ENCODE measurements at regions not wholly inside any gene's neighbourhood (a gene's known extent, or its start where the extent isn't known, plus 50 kb on each side); places are given as distances from the start of the nearest gene placed in this dataset.
"Not testable (repeated sequence)": the region's sequence is repeated elsewhere in the genome, so short reads cannot be mapped to it uniquely, and the experiment has no call there.

DNA sequence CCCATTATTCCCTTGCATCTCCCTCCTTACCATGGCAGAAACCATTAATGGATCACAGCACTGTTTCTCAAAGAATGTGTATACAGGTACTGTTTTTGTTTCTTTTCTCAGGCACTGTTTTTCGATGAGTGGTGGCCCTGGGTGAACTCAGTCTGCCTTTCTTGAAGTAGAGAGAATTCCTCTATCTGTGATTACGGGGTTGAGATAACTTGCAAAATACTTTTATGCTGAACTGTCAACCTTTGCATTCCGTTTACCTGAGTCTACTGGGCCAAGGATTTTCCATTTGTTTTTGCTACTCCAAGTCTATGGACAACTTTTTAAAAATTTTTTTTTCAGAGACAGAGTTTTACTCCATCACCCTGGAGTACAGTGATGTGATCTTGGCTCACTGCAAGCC, 82.7 kb upstream of the CLINT1 start:
- DNase-seq (ENCODE audit: low read depth): no peak

DNA sequence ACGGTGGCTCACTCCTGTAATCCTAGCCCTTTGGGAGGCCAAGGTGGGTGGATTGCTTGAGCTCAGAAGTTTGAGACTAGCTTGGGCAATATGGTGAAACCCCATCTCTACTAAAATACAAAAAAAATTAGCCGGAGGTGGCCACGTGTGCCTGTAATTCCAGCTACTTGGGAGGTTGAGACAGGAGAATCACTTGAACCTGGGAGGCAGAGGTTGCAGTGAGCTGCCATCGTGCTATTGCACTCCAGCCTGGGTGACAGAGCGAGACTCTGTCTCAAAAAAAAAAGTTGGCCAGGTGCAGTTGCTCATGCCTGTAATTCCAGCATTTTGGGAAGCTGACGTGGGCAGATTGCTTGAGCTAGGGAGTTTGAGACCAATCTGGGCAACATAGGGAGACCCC, 79.2 kb upstream of the CLINT1 start:
- not testable (repeated sequence) for DNase-seq (ENCODE audit: low read depth)

DNA sequence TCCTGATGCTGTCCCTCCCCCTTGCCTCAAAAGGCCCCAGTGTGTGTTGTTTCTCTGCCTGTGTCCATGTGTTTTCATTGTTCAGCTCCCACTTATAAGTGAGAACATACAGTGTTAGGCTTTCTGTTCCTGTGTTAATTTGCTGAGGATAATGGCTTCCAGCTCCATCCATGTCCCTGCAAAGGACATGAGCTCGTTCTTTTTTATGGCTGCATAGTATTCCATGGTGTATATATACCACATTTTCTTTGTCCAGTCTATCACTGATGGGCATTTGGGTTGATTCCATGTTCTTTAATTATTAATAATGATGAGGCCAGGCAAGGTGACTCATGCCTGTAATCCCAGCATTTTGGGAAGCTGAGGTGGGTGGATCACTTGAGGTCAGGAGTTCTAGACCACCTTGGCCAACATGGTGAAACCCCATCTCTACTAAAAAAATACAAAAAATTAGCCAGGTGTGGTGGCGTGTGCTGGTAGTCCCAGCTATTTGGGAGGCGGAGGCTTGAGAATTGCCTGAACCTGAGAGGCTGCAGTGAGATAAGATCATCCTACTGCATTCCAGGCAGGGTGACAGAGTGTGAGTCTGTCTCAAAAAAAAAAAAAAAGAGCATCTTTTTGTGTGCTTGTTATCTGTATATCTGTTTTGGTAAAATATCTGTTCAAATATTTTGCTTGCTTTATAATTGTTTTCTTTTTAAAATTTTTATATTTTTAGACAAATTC, 78.0 kb upstream of the CLINT1 start:
- not testable (repeated sequence) for DNase-seq (ENCODE audit: low read depth)

DNA sequence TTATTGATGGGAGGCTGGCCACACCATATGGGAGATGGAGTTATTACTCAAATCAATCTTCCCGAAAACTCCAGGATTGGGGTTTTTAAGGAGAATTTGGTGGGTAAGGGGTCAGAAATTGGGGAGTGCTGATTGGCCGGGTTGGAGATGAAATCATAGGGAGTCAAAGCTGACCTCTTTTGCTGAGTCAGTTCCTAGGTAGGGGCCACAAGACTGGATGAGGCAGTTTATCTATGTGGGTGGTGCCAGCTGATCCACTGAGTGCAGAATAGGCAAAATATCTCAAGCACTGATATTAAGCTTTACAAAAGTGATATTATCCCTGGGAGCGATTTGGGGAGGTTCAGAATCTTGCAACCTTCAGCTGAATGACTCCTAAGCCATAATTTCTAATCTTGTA, 75.7 kb upstream of the CLINT1 start:
- no peak for DNase-seq (ENCODE audit: low read depth)

DNA sequence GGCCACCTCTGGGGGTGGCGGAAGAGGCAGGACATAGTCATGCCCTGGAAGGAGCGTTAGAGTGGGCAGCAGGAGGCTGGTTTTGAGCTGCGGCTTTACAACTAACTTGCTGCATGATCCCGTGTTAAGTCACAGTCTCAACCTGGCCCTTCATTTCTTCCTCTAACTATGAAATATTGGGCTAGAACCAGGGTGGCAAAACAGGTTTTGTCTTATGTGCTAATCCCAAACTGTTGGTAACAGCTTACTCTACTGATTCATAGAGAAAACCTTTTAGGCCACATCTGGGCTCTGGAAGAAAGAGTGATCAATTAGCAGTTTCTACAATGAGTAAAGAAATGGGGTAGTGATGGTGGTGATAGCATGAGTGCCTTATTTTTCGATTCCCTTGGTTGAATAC, 74.1 kb upstream of the CLINT1 start:
- no peak for DNase-seq (ENCODE audit: low read depth)

DNA sequence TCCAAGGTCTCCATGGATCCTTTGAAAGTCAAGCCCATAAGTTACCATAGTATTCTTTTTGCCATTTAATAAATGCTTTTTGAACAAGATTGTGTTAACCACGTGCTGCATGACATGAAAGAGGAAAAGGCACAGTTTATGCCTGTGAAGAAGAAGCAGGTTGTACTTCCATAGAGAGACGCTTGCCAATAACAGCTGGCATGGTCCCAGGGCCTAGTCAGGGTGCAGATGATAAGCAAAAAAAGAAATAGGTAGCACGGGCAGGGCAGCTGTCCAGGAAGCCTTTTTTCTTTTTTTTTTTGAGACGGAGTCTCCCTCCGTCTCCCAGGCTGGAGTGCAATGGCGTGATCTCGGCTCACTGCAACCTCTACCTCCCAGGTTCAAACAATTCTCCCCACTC, 71.8 kb upstream of the CLINT1 start:
- no peak for DNase-seq (ENCODE audit: low read depth)

DNA sequence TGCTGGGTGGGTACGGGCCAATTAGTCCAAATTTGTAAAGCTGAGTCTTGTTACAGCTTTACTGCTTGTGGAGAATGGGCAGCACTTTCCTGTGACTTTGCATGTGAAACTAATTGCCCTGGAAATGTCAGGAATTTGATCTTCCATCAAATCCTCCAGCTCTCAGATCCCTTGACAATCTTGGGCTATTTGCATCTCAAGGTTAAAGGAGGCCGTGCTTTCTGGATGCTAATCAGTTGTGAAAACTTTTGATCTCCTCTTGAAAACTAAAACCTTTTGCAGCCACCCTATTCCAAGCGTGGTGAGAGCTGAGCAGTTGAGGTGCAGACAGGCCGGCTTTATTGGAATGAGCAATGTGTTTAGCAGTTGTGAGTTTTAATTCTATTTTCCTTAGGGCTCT, 68.0 kb upstream of the CLINT1 start:
- no peak for DNase-seq (ENCODE audit: low read depth)

DNA sequence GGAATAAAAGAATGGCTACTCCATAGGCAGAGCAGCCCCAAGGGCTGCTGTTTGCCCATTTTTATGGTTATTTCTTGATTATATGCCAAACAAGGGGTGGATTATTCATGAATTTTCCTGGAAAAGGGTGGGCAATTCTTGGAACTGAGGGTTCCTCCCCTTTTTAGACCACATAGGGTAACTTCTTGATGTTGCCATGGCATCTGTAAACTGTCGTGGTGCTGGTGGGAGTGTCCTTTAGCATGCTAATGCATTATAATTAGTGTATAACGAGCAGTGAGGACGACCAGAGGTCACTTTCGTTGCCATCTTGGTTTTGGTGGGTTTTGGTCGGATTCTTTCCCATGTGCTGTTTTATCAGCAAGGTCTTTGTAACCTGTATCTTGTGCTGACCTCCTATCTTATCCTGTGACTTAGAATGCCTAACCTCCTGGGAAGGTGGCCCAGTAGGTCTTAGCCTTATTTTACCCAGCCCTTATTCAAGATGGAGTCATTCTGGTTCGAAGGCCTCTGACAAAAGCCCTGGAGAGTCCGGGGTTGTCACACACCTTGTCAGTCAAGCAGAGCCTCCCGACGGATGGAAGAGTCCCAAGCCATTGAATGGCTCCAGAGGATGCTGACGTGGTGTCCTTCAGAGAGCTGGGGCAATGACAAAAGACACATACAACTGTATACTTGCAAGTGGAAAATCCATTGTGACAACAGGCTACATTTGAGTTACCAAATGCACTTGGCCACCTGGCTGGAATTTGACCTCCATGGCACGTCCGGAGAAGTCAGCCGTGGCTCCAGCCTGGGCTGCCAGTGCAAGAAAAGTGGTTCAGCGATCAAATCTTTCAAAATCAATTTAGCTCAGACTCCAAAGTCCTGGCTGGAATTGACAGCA, 67.1 kb upstream of the CLINT1 start:
- no peak for DNase-seq (ENCODE audit: low read depth)

DNA sequence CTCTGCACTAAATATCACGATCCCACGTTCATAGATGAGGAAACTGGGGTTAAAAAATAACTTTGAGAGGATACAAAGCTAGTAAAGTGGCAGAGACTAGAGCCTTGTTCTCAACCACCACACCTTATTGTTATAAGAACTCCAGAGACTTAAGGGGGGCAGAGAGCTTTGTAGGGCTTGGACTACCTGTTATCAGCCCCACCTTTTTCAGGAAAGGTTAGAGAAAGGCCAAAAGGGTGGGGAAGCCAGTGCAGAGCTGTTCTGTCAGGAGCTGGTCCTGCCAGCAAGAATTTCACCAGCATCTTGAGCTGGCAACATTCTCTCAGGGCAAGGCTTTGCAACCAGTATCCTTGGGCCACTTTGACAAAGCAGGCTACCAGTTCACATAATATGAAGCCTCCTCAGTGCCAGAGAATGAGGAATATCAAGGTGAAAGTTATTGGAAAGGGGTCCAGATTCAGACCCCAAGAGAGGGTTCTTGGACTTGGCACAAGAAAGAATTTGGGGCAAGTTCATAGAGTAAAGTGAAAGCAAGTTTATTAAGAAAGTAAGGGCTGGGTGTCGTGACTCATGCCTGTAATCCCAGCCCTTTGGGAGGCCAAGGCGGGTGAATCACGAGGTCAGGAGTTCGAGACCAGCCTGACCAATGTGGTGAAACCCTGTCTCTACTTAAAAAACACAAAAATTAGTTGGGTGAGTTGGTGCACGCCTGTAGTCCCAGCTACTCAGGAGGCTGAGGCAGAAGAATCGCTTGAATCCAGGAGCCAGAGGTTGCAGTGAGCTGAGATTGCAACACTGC, 66.2 kb upstream of the CLINT1 start:
- DNase-seq (ENCODE audit: low read depth): peak; percentile 10

DNA sequence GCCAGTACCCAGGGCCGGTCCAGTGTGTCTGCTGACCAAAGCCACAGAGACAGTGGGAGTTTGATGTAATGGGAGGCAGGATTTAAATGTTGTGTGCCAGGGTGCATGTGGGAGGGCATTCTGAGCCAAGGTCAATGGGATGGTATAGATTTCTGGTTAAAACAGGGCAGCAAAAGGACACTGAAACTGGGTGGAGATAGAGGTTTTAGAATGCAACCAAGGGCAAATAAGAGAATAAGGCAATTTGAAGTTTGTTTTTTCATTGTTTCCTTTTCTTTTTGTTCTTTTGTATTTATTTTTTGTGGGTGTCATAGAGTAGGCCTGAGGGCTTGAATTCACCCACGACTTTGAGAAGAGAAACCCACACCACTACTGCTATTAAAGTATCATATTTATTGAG, 65.5 kb upstream of the CLINT1 start:
- no peak for DNase-seq (ENCODE audit: low read depth)

DNA sequence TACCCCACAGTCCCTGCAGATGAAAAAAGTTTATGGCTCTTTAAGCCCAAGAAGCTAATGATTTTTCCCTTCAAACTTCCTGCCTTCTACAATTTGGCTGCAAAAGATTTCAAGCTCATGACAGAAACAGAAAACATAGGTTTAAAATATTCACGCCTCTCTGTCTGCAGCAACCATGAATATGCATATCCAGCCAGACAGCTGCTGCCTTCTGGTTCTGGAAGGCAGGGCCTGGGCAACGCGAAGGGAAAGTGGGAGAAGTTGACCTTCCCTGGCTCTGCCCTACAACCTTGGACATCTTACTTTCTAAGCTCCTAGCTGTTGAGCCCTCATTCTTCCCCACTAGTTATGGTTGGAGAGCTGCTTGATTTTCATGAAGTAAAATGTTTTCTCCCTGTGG, 64.8 kb upstream of the CLINT1 start:
- no peak for DNase-seq (ENCODE audit: low read depth)

DNA sequence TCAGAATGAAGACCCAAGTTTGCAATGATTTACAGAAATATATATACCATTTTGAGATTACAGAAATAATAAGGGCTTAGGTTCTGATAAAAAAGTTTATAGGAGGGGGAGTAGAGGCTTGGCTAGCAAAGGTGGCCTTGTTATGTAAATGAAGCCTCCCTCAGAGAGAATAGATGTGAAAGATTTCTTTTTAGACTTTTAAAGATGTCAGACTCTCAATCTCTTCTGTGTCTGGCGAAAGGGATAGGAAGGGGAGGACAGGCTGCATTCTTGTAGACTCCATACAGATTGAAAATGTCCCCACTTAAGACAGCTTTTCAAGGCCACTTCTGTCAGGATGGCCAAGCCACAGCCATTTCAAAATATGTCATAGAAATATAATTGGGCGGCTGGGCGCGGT, 63.1 kb upstream of the CLINT1 start:
- no peak for DNase-seq (ENCODE audit: low read depth)

DNA sequence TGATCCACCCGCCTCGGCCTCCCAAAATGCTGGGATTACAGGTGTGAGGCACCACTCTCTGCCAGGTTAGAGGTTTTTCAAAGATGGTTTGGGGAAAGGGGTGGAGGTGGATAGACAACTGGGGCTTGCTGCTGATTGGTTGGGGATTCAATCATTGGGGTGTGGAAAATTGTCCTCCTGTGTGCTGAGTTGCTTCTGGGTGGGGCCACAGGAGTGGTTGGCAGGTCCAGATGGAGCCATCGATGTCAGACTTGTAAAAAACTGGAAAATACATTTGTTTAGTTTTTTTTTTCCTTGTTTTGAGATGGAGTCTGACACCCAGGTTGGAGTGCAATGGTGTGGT, 61.9 kb upstream of the CLINT1 start:
- no peak for DNase-seq (ENCODE audit: low read depth)

DNA sequence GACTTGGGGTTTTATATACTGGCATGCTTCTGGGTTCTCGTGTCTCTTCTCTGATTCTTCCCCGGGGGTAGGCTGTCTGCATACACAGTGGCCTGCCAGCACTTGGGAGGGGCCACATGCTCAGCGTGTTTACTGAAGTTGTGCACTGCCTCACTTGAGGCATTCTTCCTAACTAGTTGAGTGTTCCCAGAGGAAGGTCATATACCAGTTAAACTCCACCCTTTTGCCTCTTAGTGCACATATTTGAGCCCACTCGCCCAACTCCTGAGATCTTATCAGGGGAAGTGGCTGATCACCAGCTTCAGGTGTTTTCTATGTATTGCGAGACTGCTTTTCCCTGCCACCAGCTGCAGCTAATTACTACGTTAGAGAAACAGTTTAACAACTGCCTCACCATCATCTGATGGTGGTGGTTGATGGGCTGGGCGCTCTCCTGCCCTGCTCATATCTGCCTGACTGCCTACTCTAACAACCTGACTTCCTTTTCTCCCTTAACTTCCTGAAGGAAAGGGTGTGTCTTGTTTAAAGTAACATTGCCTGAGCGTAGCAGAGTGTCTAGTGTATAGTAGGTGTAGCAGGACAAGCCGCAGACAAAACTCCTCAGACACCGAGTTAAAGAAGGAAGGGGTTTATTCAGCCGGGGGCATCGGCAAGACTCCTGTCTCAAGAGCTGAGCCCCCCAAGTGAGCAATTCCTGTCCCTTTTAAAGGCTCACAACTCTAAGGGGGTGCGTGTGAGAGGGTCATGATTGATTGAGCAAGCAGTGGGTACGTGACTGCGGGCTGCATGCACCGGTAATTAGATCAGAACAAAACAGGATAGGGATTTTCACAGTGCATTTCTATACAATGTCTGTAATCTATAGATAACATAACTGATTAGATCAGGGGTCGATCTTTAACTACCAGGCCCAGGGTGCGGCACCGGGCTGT, 60.1 kb upstream of the CLINT1 start:
- DNase-seq (ENCODE audit: low read depth): no peak

DNA sequence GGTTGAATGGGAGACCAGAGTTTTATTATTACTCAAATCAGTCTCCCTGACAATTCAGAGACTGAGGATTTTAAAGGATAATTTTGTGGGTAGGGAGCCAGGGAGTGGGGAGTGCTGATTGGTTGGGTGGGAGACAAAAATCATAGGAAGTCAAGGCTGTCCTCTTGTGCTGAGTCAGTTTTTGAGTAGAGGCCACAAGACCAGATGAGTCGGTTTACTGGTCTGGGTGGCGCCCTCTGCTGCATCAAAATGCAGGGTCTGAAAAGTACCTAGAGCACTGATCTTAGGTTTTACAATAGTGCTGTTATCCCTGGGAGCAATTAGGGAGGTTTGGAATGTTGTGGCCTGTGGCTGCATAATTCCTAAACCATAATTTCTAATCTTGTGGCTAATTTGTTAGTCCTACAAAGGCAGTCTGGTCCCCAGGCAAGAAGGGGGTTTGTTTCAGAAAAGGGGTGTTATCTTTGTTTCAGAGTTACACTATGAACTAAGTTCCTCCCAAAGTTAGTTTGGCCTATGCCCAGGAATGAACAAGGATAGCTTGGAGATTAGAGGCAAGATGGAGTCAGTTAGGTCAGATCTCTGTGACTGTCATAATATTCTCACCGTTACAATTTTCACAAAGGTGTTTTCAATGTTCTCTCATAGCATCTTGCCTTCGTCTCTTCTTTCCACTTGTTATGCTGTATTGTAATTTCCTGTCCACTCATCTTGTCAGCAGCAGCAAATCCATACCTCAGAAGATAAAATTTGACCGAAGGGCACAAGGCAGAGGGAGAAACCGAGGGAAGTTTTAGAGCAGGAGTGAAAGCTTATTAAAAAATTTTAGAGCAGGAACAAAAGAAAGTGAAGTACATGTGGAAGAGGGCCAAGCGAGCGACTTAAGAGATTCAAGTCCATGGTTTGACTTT, 59.2 kb upstream of the CLINT1 start:
- peak; percentile 73 for DNase-seq (ENCODE audit: low read depth)

DNA sequence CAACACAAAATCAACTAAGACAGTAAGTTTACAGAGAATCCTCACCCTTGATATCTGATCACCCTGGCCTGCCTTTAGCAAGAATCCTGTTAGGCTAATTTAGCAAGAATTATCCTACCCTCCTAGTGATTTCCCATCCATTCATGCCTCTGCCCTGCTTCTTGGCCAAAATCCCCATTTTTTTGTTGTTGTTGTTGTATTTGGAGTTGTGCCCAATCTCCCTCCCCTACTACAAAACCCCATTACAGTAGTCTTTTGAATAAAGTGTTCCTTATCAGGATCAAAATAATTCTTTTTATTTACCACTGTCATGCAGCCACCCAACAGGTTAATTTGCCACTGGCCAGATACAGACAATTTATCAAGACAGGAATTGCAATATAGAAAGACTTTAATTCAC, 58.5 kb upstream of the CLINT1 start:
- no peak for DNase-seq (ENCODE audit: low read depth)

DNA sequence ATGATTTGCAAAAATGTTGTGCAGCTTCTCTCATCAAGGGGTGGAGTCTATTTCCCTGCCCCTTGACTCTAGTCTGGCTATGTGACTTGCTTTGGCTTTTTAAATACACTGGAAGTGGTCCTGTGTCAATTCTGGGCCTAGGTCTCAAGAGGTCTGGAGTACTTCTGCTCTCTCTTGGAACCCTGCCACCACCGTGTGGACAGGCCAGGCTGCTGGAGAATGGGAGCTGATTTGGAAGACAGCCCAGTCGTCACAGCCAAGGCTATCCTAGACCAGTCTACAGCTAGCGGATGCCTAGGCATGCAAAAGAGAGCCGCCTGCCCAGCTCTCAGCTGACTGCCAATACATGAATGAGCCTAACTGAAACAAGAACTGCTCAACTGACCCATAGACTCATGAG, 56.7 kb upstream of the CLINT1 start:
- no peak for DNase-seq (ENCODE audit: low read depth)

DNA sequence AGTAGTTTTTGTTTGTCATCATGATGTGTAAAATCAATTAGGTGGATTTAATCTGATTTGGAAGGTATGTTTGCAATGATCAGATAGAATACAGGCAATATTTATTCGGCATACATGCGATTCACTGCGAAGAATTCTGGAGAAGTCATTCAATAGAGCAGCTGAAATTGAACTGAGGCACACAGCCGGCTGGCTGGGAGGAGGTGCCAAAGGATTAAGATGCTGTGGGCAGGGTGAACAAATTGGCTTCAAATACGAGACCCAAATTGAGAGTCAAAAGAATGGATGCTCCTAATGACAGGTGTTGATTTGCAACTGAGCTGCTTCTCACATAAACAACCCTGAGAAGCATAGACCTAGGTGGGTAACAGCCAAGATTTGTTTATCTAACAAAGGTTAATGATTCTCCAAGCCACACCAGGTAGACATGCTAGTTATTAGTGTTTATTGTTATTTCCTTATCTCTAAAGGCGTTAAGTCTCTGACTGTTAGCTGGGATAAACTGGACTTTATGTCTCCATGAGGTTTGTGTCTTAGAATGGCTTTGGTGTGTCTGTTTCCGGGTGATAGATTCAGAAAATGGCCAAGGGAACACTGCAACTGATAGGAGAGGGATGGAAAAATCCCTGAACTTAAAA, 55.3 kb upstream of the CLINT1 start:
- no peak for DNase-seq (ENCODE audit: low read depth)

DNA sequence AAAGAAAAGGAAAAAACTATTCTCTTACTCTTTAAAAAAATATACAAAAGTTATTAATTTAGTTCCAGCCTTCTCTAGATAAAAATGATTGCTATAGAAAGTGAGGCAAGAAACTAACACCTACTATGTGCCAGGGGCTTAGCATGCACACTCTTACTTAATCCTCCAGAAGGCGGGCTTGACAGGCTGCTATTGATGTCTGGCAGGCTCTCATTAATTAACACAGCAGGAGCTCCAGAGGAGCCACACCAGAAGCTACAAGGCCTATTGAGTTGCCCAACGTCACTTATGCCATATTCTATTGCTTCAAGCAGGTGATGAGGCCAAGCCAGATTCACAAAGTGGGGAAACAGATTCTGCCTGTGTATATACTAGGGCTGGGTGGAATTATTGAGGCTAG, 54.6 kb upstream of the CLINT1 start:
- no peak for DNase-seq (ENCODE audit: low read depth)

DNA sequence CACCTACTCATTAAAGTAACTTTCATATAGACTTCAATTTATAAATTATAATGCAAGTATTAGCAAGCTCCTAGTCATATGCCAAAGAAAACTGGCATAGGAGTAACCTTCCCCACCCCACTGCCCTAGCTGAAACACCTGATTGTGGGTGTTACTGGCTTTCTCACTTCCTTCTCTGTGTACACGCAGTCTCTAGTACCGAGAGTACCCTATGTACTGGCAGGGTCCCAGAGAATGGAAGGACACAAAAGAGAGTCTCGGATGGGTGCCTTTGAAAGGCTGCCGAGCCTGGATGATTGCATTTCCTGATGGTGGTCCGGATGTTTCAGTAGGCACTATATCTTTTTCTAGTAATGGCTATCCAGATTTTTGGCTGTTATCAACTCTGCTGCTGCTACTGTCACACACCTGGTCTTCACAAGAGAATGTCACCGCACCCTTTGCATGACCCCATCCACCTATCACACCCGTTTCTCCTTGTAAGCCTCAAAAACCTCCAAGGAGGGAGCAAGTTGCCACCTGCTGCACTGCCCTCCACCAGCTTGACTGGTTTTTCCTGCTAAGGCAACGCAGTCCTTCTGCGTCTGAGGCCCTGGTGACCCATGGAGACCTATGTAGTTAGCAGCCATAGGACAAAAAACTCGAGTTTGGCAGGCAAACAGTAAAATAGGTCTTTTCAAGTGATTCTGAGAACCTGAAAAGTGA, 53.8 kb upstream of the CLINT1 start:
- no peak for DNase-seq (ENCODE audit: low read depth)
